CMK (cell line): ENCODE measurements at regions not wholly inside any gene's neighbourhood (a gene's known extent, or its start where the extent isn't known, plus 50 kb on each side); places are given as distances from the start of the nearest gene placed in this dataset.

ENCODE experiments used
- DNase-seq: peaks from one replicate; pipeline ENCODE4 v3.0.0-alpha.2; 2010; ENCODE audit warnings: low read depth

DNA sequence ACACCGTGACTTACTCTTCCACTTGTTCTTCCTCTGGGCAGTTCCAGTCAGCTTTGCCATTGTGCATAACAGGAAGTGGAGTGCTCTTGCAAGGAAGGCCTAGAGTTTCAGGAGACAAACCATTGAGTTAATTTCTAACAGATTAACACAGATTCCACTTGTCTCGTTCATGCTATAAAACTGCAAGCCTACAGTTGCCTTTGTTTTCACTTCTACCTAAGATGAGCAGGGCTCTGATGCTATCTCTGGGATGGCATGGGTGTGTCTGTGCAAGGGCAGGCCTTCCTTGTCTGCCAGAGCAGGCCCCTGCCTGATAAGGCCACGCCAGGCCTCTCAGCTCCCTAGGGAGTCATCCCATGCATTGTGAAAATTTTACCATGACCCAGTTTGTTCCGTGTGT lies 67.7 kb upstream of the PGRMC2 start:
- no peak for DNase-seq

DNA sequence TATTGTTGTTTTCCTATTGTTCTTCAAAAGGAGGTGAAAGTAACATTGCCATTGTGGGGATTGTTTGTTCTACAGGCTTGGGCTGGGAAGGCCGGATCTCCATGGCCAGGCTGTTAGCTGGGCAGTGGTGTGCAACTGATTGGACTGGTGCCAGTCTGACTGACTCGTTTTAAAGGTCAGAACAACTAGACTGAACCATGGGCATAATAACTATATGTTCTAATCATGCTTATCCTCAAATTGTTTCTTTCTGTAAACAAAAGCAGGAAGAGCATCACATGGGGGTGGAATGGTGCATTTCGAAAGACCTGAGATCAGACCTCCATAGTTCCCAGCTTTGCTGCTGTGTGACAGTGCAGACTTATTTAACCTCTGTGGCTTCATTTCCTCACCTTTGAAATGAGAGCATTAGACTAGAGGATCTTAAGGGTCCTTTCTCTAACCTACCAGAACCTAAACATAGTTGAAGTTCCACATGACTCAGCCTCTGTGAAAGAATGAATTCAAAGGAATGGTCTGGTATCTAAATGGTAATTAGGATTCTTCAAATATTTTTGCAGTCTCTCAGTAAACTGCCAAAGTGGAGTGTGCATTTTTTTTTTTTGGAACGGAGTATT lies 66.7 kb upstream of the PGRMC2 start:
- DNase-seq: no peak

DNA sequence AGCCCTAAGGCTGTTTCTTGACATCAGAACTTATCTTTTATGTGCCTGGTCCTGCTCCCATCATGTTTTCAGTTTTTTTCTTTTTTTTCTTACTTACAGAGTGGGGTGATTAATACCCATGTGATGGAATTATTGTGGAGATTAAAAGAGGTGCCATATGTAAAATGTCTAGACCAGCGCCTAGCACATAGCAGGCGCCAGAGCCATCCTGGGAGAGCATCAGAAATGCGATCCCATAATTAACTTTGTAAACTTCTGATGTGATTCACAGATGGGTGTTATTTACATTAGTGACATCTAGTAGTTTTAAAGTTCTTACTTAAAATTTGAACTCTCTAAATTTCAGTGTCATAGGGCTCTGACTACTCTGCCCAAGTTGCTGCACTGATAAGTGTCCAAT lies 66.2 kb upstream of the PGRMC2 start:
- DNase-seq: no peak

DNA sequence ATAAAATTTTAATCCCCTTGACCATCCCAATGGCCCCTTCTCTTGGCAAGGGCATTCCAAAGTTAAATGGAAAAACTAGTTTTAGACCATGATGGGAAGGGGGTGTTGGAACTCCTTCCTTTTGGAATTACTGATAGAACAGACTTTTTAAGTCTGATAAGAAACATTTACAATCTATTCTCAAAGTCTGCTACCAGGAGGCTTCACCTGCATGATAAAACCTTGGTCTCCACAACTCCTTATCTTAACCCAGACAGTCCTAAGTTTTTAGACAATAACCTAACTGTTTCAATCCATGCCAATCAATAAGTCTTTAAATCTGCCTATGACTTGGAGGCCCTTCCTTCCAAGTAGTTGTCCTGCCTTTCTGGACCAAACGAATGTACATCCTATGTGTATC lies 63.9 kb upstream of the PGRMC2 start:
- DNase-seq: no peak

DNA sequence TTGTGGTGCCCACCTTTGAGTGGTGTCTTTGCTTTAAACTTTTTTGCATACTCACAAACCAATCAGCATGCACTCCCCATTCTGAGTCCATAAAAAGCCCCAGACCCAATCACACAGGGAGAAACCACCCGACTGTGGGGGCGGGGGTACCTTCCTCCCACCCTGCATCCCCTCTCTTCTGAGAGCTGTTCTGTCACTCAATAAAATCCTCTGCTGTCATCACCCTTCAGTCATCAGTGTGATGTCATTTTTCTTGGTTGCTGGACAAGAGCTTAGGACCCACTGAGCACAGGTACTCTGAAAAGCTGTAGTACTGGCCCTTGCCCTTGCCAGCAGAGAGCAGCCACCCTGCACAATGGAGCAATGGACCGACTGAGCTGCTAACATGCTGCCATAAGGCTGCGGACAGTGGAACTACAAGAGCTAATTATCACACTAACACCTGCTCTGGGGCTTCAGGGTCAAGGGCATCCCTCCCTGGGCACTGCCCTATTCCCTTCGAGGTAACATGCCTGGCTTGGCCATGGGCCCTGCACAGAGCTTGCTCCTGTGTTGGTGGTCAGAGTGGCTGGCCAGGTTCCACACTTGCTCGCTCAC lies 62.9 kb upstream of the PGRMC2 start:
- no peak for DNase-seq

DNA sequence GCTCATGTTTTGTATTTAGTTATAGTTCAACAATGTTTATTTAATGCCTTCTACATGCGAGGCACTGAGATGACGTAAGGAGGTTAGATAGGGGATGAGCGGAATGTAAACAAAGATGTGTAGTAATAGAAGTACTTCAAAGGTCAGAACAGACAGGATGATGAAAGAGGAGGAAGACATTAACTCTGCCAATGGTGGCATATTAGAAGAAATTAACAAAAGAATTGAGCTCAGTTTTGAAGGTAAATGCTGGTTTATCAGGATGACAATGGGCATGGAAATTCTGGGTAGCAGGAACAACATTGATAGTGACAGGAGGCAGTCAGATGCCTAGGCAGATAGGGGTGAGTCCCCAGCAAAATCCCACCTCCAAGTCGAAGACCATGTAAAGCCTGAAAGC lies 62.3 kb upstream of the PGRMC2 start:
- no peak for DNase-seq

DNA sequence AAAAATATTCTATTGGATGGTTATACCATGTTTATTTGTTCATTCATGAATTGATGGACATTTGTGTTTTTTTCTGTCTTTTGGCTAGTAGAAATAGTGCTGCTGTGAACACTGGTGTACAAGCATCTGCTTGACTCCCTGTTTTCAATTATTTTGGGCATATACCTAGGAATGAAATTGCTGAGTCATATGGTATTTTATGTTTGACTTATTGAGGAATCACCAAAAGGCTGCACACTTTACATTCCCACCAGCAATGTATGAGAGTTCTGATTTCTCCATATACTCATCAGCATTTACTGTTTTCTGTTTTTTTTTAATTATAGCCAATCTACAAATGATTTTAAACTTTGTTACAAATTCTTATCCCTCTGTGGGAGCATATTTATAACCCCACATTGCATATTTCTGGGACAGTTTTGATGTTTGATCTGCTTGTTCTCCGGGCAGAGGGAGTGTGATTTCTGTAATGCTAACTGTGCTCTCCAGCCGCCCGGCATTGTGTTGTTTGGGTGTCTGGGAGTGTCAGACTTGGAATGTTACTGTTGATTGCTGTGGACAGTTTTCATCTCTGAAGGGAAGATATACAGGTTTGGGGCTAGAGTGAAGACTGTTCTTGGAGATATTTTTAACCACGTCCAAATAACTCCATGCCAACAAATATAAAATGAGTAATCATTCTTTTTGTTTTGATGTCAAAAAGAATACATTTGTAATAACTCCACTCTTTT lies 60.5 kb upstream of the PGRMC2 start:
- DNase-seq: no peak

DNA sequence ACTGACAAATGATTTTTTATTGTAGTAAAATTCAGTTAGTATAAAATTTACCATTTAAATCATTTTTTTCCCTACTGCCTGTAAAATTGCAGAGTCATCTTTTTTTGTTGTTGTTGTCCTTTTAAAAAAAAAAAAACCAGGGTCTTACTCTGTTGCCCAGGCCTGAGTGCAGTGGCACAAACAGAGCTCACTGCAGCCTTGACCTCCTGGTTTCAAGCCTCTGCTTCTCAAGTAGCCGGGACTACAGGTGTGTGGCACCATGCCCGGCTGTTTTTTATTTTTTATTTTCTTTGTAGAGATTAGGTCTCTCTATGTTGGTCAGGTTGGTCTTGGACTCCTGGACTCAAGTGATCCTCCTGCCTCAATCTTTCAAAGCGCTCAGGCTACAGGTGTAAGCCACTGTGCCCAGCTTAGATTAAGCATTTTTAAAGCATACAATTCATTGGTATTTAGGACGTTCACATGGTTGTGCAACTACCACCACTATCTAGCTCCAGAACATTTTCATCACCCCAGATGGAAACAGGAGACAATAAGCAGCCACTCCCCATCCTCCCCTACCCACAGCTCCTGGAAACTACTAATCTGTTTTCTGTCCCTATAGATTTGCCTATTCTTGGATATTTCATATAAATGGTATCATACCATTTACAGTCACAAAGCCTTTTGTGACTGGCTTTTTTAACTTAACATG lies 59.7 kb upstream of the PGRMC2 start:
- DNase-seq: no peak

DNA sequence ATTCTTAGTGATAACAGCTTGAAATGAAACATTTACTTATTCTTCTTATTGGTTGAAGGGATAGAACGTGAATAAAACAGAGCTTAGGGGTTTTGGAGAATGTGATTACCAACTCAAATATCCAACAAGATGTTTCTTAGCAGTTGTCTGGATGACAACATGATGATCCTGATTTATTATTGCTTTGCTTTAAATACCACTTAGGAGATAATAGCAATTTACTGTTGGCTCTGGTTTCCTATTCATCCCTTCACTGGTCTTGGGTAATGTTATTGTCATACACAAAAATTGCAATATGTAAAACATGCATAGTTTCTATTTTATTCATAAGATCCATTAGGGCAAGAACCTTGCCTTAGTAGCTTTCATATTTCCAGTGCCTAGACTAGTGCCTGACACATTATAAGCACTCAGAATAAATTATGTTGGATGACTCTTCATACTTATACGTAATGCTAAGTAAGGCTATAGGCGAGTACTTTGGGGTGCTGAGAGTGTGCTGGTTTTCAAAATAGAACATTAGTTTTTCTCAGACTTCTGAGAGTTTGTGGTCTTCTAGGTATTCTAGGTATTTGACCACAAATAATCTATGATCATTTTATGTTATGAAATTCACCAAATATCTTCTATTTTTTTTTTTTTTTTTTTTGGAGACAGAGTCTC lies 58.6 kb upstream of the PGRMC2 start:
- no peak for DNase-seq

DNA sequence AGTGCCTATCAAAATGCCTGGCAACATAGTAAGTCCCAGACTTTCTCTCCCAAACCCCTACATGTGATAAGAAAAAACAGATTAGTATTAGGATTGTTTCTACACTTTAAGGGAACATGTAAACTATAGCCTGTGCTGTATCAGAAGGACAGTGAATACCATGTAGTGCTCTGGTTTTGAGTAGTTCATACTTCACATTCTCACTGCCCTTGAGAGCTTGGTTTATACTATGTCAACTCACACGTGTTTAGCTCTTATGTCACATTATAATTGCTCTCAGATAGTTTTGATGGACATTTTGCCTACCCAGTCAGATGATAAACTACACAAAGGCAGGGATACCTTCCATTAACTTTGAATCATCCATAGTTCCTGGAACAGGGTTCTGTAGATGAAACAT lies 58.0 kb upstream of the PGRMC2 start:
- DNase-seq: no peak

DNA sequence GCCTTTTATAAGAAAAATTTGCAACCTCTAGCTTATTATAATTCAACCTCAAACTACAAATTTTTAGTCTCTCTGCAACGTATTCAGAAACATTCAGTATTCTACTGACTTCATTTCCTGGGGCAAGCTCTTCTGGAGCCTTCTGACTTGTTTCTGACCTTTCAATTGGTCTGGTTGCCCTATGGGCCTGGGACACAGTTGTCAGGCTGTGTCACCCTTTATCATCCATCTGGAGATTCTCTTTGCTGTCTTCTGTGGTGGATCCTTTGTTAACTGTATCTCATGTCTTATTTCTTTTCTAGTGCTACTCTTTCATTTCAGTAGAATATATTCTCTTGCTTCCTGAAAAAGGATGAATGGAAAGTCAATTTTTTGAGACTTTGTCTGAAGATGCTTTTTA lies 55.1 kb upstream of the PGRMC2 start:
- DNase-seq: no peak

DNA sequence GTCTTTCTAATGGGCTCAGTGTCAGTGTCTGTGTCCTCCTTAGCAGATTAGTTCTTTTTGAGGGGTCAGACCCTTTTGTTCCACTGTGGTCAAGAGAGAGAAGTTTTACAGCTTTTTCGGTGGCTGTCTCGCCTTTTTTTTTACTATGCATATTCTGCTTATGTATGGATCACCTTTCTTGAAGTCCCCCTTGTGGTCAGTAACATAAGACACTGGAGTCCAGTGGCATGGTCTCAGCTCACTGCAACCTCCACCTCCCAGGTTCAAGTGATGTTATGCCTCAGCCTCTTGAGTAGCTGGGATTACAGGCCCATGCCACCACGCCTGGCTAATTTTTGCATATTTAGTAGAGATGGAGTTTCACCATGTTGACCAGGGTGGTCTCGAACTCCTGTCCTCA lies 54.0 kb upstream of the PGRMC2 start:
- no peak for DNase-seq

DNA sequence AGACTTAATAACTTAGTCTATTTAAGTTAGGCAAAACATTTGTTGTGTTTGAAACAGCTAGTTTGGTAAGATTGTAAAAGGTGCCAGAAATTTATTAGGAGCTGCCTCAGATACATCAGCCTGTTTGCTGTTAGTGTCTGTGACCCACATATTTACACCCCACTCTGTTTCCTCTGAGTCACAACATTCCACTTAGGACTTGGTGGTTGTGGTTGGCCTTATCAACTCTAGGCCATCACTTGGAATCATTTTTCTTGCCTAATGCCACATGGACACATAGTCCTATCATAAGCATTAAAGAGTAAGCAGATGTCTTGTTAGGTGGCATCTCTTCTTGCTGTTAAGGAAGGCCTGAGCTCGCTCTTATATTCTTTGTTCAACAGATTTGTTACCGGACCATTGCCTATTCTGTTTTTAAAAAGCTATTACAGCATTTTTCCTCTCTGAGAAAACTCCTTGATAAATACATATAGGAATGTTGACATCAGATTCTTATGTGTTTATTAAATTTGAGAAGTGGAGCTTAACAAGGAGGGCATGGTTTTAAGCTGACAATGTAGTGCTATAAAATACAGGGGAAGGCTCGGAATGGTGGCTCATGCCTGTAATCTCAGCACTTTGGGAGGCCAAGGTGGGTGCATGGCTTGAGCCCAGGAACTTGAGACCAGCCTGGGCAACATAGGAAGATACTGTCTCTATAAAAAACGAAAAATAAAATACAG lies 51.2 kb upstream of the PGRMC2 start:
- DNase-seq: no peak

DNA sequence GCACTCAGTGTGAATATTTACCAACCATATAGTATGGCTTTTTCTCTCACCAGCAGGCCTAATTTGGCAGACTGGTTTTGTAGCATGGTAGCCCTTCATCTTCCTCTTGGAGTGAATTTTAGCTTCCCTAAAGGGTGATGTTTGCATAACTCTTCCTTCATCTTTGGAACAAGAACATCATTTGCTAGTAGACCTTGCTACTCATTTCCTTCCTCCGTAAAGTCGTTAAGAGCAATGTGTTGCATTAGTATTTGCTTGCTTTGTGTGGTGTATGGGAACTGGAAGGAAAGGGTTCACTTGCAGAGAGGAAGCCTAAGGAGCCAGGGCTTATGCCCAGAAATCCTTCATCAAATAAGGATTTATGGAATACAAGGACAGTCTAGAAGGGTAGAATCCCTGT lies 50.2 kb upstream of the PGRMC2 start:
- DNase-seq: no peak
